OCI-LY7 (cell line): ENCODE measurements at regions not wholly inside any gene's neighbourhood (a gene's known extent, or its start where the extent isn't known, plus 50 kb on each side); places are given as distances from the start of the nearest gene placed in this dataset.

Experiments
- BruUV-seq: library from RNA; stranded (reverse); fragments of 400-500 nt; replicated peaks from 2 replicates; lab custom pipeline; 2021; lab: Mats Ljungman, UMichigan
- CTCF ChIA-PET: fragments of 300-600 bp; sonication (Branson Sonifier 250); formaldehyde crosslinking; loops from one replicate; lab custom pipeline; 2022; ENCODE audit warnings: antibody characterized with exemption; ENCODE audit not compliant: unreplicated experiment; lab: Charles Lee
- POLR2A ChIA-PET: fragments of 300-600 bp; sonication (Branson Sonifier 250); formaldehyde crosslinking; loops from one replicate; lab custom pipeline; 2022; ENCODE audit warnings: antibody characterized with exemption; lab: Charles Lee
- DNase-seq: peaks from one replicate; pipeline ENCODE4 v3.0.0-alpha.2; 2015; ENCODE audit warnings: low spot score
- H2AFZ ChIP-seq: fragments of 200-600 bp; sonication (generic), shearing (Covaris generic); 2 replicates; pipeline ENCODE4 v1.6.1; 2014; ENCODE audit warnings: mild to moderate bottlenecking, antibody characterized with exemption, low read length, moderate library complexity
- H3K27ac ChIP-seq: fragments of 200-600 bp; sonication (generic); 2 replicates; pipeline ENCODE4 v1.5.1; 2014; ENCODE audit warnings: mixed run types, low read depth, mild to moderate bottlenecking, moderate library complexity, low read length, inconsistent platforms; ENCODE audit not compliant: poor library complexity, severe bottlenecking
- H3K36me3 ChIP-seq: fragments of 200-600 bp; sonication (generic); 2 replicates; pipeline ENCODE4 v1.6.1; 2014; ENCODE audit warnings: mild to moderate bottlenecking, antibody characterized with exemption, low read length, moderate library complexity, mixed read lengths; ENCODE audit not compliant: insufficient read depth
- H3K4me1 ChIP-seq: fragments of 200-600 bp; sonication (generic); 2 replicates; pipeline ENCODE4 v1.5.1; 2014; ENCODE audit warnings: mild to moderate bottlenecking, low read length; ENCODE audit not compliant: insufficient read depth, poor library complexity, severe bottlenecking
- H3K4me2 ChIP-seq: fragments of 200-600 bp; sonication (generic); 2 replicates; pipeline ENCODE4 v1.6.1; 2014; ENCODE audit warnings: mild to moderate bottlenecking, low read length
- H3K4me3 ChIP-seq: fragments of 200-600 bp; sonication (generic); 2 replicates; pipeline ENCODE4 v1.5.1; 2014; ENCODE audit warnings: mild to moderate bottlenecking, low read depth, low read length; ENCODE audit not compliant: poor library complexity, severe bottlenecking
- H3K79me2 ChIP-seq: fragments of 200-600 bp; sonication (generic); 2 replicates; pipeline ENCODE4 v1.6.1; 2016; ENCODE audit warnings: low read depth, mild to moderate bottlenecking, low read length, moderate library complexity, mixed read lengths; ENCODE audit not compliant: insufficient read depth
- H3K9me2 ChIP-seq: fragments of 200-600 bp; sonication (generic); 2 replicates; pipeline ENCODE4 v1.6.1; 2016; ENCODE audit warnings: mild to moderate bottlenecking, low read length, mixed read lengths; ENCODE audit not compliant: insufficient read depth
- H3K9me3 ChIP-seq: fragments of 200-600 bp; sonication (generic); 2 replicates; pipeline ENCODE4 v1.6.1; 2014; ENCODE audit warnings: mild to moderate bottlenecking, mixed run types, low read length, mixed read lengths
- H4K20me1 ChIP-seq: fragments of 200-600 bp; sonication (generic); 2 replicates; pipeline ENCODE4 v1.6.1; 2014; ENCODE audit warnings: mild to moderate bottlenecking, antibody characterized with exemption, low read length, moderate library complexity, mixed read lengths; ENCODE audit not compliant: insufficient read depth
- EZH2phosphoT487 ChIP-seq: fragments of 200-600 bp; sonication (generic); IDR thresholded peaks from 2 replicates; pipeline ENCODE4 v1.6.1; 2018; ENCODE audit warnings: low read depth, borderline replicate concordance, mild to moderate bottlenecking, mixed run types, antibody characterized with exemption, low read length, moderate library complexity, mixed read lengths
- intact Hi-C: fragments of 100-400 bp; cut with micrococcal nuclease; formaldehyde crosslinking; loops from one replicate; pipeline ENCODE4 v1.10.0; 2022; ENCODE audit not compliant: unreplicated experiment
- TF ChIP-seq, protein P1 (sequence below): fragments of 200-600 bp; sonication (generic); conservative IDR thresholded peaks from 2 replicates; pipeline ENCODE4 v1.5.1; 2014; ENCODE audit warnings: mild to moderate bottlenecking, antibody characterized with exemption, low read length, moderate library complexity, mixed read lengths

- Histone ChIP-seq H2AFZ (no peak overlapping the region), H3K79me2 (no peaks in the 10 kb centered on the region), H3K4me1 (no peaks in the 10 kb centered on the region), H3K27ac (no peak overlapping the region), H3K36me3 (no peaks in the 10 kb centered on the region), H3K9me3 (no peaks in the 10 kb centered on the region), H4K20me1 (no peaks in the 10 kb centered on the region), H3K9me2 (no peaks in the 10 kb centered on the region), H3K4me2 (no peak overlapping the region), H3K4me3 (no peak overlapping the region)
- intact Hi-C loops, result no loop called here
- no peak for DNase-seq
- POLR2A ChIA-PET, result no interaction called here
- BruUV-seq, result no TSS peak
- CTCF ChIA-PET, result no interaction called here
- TF ChIP-seq EZH2phosphoT487, result no peak
- TF ChIP-seq, protein P1, sequence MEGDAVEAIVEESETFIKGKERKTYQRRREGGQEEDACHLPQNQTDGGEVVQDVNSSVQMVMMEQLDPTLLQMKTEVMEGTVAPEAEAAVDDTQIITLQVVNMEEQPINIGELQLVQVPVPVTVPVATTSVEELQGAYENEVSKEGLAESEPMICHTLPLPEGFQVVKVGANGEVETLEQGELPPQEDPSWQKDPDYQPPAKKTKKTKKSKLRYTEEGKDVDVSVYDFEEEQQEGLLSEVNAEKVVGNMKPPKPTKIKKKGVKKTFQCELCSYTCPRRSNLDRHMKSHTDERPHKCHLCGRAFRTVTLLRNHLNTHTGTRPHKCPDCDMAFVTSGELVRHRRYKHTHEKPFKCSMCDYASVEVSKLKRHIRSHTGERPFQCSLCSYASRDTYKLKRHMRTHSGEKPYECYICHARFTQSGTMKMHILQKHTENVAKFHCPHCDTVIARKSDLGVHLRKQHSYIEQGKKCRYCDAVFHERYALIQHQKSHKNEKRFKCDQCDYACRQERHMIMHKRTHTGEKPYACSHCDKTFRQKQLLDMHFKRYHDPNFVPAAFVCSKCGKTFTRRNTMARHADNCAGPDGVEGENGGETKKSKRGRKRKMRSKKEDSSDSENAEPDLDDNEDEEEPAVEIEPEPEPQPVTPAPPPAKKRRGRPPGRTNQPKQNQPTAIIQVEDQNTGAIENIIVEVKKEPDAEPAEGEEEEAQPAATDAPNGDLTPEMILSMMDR, result no peak
These were observed 1456.1 kb downstream of the GATA3 start for GRCh38 chr10:9510626-9511025.

- POLR2A ChIA-PET, result interaction anchor here (1.5 kb wide), 1 partner anchor 19 kb away, joined by 3 read pairs; no protein-coding TSS in a partner anchor
- Histone ChIP-seq H4K20me1 (no peaks in the 10 kb centered on the region), H3K4me3 (no peak overlapping the region), H3K4me1 (no peaks in the 10 kb centered on the region), H2AFZ (0 out of 2 replicates have a peak overlapping the region, but pooled peaks have one; percentile 23), H3K4me2 (no peak overlapping the region), H3K9me3 (no peaks in the 10 kb centered on the region), H3K36me3 (no peaks in the 10 kb centered on the region), H3K27ac (no peak overlapping the region), H3K9me2 (no peaks in the 10 kb centered on the region), H3K79me2 (no peaks in the 10 kb centered on the region)
- no TSS peak for BruUV-seq
- CTCF ChIA-PET, result no interaction called here
- intact Hi-C loops, result no loop called here
- no peak for TF ChIP-seq EZH2phosphoT487
- TF ChIP-seq, protein P1, result no peak
- DNase-seq, result no peak
These were observed 1461.4 kb downstream of the GATA3 start for GRCh38 chr10:9515922-9516321.

DNA sequence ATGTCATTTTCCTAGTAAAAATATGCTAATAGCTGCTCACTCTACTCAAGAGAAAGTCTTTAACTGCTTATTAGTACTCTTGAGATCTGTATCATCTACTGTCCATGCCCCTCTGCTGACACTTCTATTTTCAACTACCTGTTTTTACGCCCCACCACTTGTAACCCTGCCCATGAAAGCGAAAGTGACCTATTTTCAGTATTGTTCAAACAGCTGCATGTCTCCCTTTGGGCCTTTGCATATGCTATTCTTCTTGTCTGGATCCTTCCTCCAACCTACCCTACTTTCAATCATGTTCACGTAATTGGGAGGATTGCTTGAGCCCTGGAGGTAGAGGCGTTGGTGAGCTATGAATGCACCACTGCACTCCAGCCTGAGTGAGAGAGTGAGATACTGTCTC is 1481.3 kb downstream of the GATA3 start:
- DNase-seq, result peak; percentile 89
- H2AFZ ChIP-seq, result peak overlapping the region; percentile 87
- ChIA-PET POLR2A (interaction anchor here (0.6 to 1.6 kb wide), 11 partner anchors 9 to 669 kb away, joined by 3 to 8 read pairs (median 4); no protein-coding TSS in a partner anchor), CTCF (no interaction called here)
- H3K79me2 ChIP-seq, result no peaks in the 10 kb centered on the region
- H3K4me3 ChIP-seq, result peak overlapping the region; percentile 50
- intact Hi-C loops, result loop anchor here (1.0 to 2.0 kb wide), 2 partner anchors 172 to 511 kb away; no protein-coding TSS in a partner anchor
- H3K9me3 ChIP-seq, result no peaks in the 10 kb centered on the region
- peaks cover 36% of the 10 kb centered on the region for H3K4me1 ChIP-seq
- H3K9me2 ChIP-seq, result no peaks in the 10 kb centered on the region
- no TSS peak for BruUV-seq
- TF ChIP-seq EZH2phosphoT487, result no peak
- TF ChIP-seq, protein P1, result no peak
- H3K27ac ChIP-seq, result peak overlapping the region; percentile 90
- no peaks in the 10 kb centered on the region for H4K20me1 ChIP-seq
- no peaks in the 10 kb centered on the region for H3K36me3 ChIP-seq
- peak overlapping the region; percentile 66 for H3K4me2 ChIP-seq
